ENCODE measurements at regions not wholly inside any gene's neighbourhood (a gene's known extent, or its start where the extent isn't known, plus 50 kb on each side); places are given as distances from the start of the nearest gene placed in this dataset.

DNA sequence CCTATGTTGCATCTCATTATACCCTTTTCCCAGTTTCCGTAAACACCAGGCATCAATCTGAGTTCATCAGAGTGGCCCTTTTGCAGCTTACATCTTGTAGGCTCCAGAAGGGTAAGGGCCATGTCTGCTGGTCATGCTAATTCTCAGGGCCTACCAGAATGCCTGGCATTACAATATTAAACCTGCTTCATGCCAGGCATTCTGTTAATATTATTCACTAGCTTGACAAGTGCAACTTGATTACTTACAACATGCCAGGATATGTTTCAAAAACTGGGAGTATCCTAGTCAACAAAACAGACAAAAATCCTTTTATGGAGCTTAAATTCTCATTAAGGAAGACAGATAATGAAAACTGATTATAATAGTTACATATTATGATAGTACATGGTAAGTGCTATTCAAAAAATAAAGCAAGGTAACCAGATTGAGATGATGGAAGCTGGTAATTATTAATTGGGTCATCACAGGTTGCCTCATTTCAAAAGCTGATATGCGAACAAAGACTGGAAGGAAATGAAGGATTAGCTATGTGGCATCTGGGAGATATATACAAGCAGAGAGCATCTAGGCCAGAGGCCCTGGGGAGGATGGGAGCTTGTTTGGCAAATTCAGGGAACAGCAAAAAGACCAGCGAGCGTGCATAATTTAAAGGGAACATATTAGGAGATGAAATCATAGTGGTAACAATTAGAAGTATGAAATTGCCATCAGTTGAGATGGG is 406.3 kb downstream of the DMRT2 start:
- no peak overlapping the region for H3K9ac ChIP-seq
- H3K9me3 ChIP-seq = no peaks in the 10 kb centered on the region
- no peaks in the 10 kb centered on the region for H3K27me3 ChIP-seq (ENCODE audit: insufficient read depth)
- H3K36me3 ChIP-seq (replicated peaks in 1 of 2; ENCODE audit: control insufficient read depth in 1 of 2, insufficient read depth in 2 of 2, low read length in 1 of 2) = no peaks in the 10 kb centered on the region
- no peaks in the 10 kb centered on the region for H3F3A ChIP-seq (replicated peaks; ENCODE audit: insufficient read depth)
- DNase-seq = no peak
- H4K20me1 ChIP-seq (ENCODE audit: insufficient read depth) = no peaks in the 10 kb centered on the region
- ChIA-PET POLR2A (no interaction called here), CTCF (no interaction called here)
- 8% methylated on average over 4 of the region's 4 CpGs for WGBS (ENCODE audit: low lambda C conversion rate)
- no peaks in the 10 kb centered on the region for H3K4me1 ChIP-seq (ENCODE audit: control insufficient read depth in 1 of 2, insufficient read depth in 2 of 2, low read depth in 1 of 2, low read length in 1 of 2)
- TF ChIP-seq, protein P1, sequence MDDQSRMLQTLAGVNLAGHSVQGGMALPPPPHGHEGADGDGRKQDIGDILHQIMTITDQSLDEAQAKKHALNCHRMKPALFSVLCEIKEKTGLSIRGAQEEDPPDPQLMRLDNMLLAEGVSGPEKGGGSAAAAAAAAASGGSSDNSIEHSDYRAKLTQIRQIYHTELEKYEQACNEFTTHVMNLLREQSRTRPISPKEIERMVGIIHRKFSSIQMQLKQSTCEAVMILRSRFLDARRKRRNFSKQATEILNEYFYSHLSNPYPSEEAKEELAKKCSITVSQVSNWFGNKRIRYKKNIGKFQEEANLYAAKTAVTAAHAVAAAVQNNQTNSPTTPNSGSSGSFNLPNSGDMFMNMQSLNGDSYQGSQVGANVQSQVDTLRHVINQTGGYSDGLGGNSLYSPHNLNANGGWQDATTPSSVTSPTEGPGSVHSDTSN (IDR thresholded peaks at IDR 0.05) = no peak
- no peak for TF ChIP-seq TAF1 (IDR thresholded peaks at IDR 0.05; ENCODE audit: borderline replicate concordance, low read depth, low read length)
- no peak for TF ChIP-seq SMC3 (IDR thresholded peaks at IDR 0.05; ENCODE audit: low read depth, low read length)
- TF ChIP-seq, protein P2, sequence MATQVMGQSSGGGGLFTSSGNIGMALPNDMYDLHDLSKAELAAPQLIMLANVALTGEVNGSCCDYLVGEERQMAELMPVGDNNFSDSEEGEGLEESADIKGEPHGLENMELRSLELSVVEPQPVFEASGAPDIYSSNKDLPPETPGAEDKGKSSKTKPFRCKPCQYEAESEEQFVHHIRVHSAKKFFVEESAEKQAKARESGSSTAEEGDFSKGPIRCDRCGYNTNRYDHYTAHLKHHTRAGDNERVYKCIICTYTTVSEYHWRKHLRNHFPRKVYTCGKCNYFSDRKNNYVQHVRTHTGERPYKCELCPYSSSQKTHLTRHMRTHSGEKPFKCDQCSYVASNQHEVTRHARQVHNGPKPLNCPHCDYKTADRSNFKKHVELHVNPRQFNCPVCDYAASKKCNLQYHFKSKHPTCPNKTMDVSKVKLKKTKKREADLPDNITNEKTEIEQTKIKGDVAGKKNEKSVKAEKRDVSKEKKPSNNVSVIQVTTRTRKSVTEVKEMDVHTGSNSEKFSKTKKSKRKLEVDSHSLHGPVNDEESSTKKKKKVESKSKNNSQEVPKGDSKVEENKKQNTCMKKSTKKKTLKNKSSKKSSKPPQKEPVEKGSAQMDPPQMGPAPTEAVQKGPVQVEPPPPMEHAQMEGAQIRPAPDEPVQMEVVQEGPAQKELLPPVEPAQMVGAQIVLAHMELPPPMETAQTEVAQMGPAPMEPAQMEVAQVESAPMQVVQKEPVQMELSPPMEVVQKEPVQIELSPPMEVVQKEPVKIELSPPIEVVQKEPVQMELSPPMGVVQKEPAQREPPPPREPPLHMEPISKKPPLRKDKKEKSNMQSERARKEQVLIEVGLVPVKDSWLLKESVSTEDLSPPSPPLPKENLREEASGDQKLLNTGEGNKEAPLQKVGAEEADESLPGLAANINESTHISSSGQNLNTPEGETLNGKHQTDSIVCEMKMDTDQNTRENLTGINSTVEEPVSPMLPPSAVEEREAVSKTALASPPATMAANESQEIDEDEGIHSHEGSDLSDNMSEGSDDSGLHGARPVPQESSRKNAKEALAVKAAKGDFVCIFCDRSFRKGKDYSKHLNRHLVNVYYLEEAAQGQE (IDR thresholded peaks at IDR 0.05; ENCODE audit: low read depth, low read length) = no peak
- no peak for TF ChIP-seq FOXJ3 (CRISPR knock-in tag; IDR thresholded peaks at IDR 0.05)
- TF ChIP-seq, protein P3, sequence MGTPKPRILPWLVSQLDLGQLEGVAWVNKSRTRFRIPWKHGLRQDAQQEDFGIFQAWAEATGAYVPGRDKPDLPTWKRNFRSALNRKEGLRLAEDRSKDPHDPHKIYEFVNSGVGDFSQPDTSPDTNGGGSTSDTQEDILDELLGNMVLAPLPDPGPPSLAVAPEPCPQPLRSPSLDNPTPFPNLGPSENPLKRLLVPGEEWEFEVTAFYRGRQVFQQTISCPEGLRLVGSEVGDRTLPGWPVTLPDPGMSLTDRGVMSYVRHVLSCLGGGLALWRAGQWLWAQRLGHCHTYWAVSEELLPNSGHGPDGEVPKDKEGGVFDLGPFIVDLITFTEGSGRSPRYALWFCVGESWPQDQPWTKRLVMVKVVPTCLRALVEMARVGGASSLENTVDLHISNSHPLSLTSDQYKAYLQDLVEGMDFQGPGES (IDR thresholded peaks at IDR 0.05; ENCODE audit: low read depth, low read length) = no peak
- TF ChIP-seq YY1 (IDR thresholded peaks at IDR 0.05; ENCODE audit: low read depth) = no peak
- TF ChIP-seq SIN3A (IDR thresholded peaks at IDR 0.05; ENCODE audit: borderline replicate concordance, low read depth, low read length) = no peak
- no peak for TF ChIP-seq RXRA (IDR thresholded peaks at IDR 0.05; ENCODE audit: borderline replicate concordance, low read depth)
- no peak for TF ChIP-seq MEF2A (IDR thresholded peaks at IDR 0.05; ENCODE audit: borderline replicate concordance, low read depth)
- no peak overlapping the region for H2AFZ ChIP-seq (ENCODE audit: low read depth)
- no peaks in the 10 kb centered on the region for H3K79me2 ChIP-seq (ENCODE audit: insufficient read depth)
- no peaks in the 10 kb centered on the region for H3K9me2 ChIP-seq
- H3K27ac ChIP-seq (ENCODE audit: low read depth in 2 of 2, low read length in 1 of 2) = no peak overlapping the region
- H3K4me3 ChIP-seq (ENCODE audit: low read depth in 2 of 2, low read length in 1 of 2) = no peak overlapping the region
- H3K4me2 ChIP-seq = no peak overlapping the region

DNA sequence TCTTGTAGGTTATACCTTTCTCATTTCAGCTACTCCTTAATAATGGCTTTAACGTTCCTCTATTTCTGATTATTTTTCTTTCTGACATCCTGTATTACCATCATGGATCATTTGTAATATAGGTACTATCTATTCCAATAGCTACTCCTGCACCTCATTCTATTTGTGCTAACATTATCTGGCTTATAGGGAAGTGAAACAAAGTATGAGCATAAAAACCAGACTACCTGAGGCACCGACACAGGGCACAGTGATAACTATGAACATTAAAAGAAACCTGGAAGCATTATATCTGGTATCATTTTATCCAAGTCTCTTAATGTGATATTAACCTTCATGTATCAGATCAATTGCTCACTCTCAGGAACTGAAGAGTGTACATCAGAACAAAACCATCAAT is 407.3 kb downstream of the DMRT2 start:
- CTCF ChIA-PET = no interaction called here
- Histone ChIP-seq H2AFZ (ENCODE audit: low read depth) (no peak overlapping the region), H3K79me2 (ENCODE audit: insufficient read depth) (no peaks in the 10 kb centered on the region), H3F3A (replicated peaks; ENCODE audit: insufficient read depth) (no peaks in the 10 kb centered on the region), H3K4me3 (ENCODE audit: low read depth in 2 of 2, low read length in 1 of 2) (no peak overlapping the region), H3K36me3 (replicated peaks in 1 of 2; ENCODE audit: control insufficient read depth in 1 of 2, insufficient read depth in 2 of 2, low read length in 1 of 2) (no peaks in the 10 kb centered on the region), H4K20me1 (ENCODE audit: insufficient read depth) (no peaks in the 10 kb centered on the region), H3K27me3 (ENCODE audit: insufficient read depth) (no peaks in the 10 kb centered on the region), H3K4me1 (ENCODE audit: control insufficient read depth in 1 of 2, insufficient read depth in 2 of 2, low read depth in 1 of 2, low read length in 1 of 2) (no peaks in the 10 kb centered on the region), H3K9me3 (no peaks in the 10 kb centered on the region), H3K4me2 (no peak overlapping the region), H3K9me2 (no peaks in the 10 kb centered on the region), H3K9ac (no peak overlapping the region), H3K27ac (ENCODE audit: low read depth in 2 of 2, low read length in 1 of 2) (no peak overlapping the region)
- 1% methylated on average over 2 of the region's 2 CpGs for WGBS (ENCODE audit: low lambda C conversion rate)
- no peak for DNase-seq
- TF ChIP-seq RCOR1 (IDR thresholded peaks at IDR 0.05; ENCODE audit: low read length) (no peak), GABPA (IDR thresholded peaks at IDR 0.05; ENCODE audit: low read depth) (no peak), FOXJ3 (CRISPR knock-in tag; IDR thresholded peaks at IDR 0.05) (no peak), CHD2 (IDR thresholded peaks at IDR 0.05; ENCODE audit: low read length, partially characterized antibody) (no peak)
- POLR2A ChIA-PET = no interaction called here
